Frontal cortex (tissue), 3 donors: ENCODE measurements at regions not wholly inside any gene's neighbourhood (a gene's known extent, or its start where the extent isn't known, plus 50 kb on each side); places are given as distances from the start of the nearest gene placed in this dataset.
"Not testable (repeated sequence)": the region's sequence is repeated elsewhere in the genome, so short reads cannot be mapped to it uniquely, and the experiment has no call there.

ENCODE experiments used
- DNase-seq, 2 donors: peaks; one replicate each; pipeline ENCODE4 v3.0.0; 2012; ENCODE audit warnings: low spot score in 2 of 2
- FAIRE-seq: peaks from 2 replicates; lab custom pipeline; 2012; peaks lifted over from hg19 to GRCh38; lab: Jason Lieb, UNC
- donor health status: control.
- donor health status: control.
- donor health status: control.

- FAIRE-seq (no peak), DNase-seq (no peak)
Observed at GRCh38 chr2:31748041-31748440, 167.3 kb upstream of the SRD5A2 start.

- DNase-seq (no peak), FAIRE-seq (no peak)
Observed at GRCh38 chr2:31739161-31739560, 158.4 kb upstream of the SRD5A2 start.

- DNase-seq (no peak), FAIRE-seq (no peak)
Observed at GRCh38 chr2:31736695-31737454, 156.1 kb upstream of the SRD5A2 start.

- FAIRE-seq, result no peak
- DNase-seq, result no peak
Observed at GRCh38 chr2:31735716-31736115, 155.0 kb upstream of the SRD5A2 start.

- FAIRE-seq, result no peak
- no peak for DNase-seq
Observed at GRCh38 chr2:31729442-31730092, 148.8 kb upstream of the SRD5A2 start.

GRCh38 chr2:31729065-31729439, 148.3 kb upstream of the SRD5A2 start:
- FAIRE-seq, result no peak
- DNase-seq, result no peak

GRCh38 chr2:31728406-31729064, 147.8 kb upstream of the SRD5A2 start:
- FAIRE-seq (no peak), DNase-seq (no peak)

GRCh38 chr2:31726457-31726856, 145.7 kb upstream of the SRD5A2 start:
- FAIRE-seq, result no peak
- no peak for DNase-seq

- DNase-seq, result no peak
- FAIRE-seq, result no peak
Observed at GRCh38 chr2:31725444-31725843, 144.7 kb upstream of the SRD5A2 start.

- DNase-seq, result no peak
- FAIRE-seq, result no peak
Observed at GRCh38 chr2:31711737-31712136, 131.0 kb upstream of the SRD5A2 start.

- FAIRE-seq, result no peak
- DNase-seq, result no peak
Observed at GRCh38 chr2:31710121-31710520, 129.4 kb upstream of the SRD5A2 start.

GRCh38 chr2:31707992-31708391, 127.3 kb upstream of the SRD5A2 start:
- FAIRE-seq (no peak), DNase-seq (no peak)

GRCh38 chr2:31704561-31705212, 123.9 kb upstream of the SRD5A2 start:
- DNase-seq, result no peak

GRCh38 chr2:31703253-31703652, 122.5 kb upstream of the SRD5A2 start:
- no peak for DNase-seq
- FAIRE-seq, result no peak

More at GRCh38 chr2:31704561-31705212, 123.9 kb upstream of the SRD5A2 start:
- no peak for FAIRE-seq

GRCh38 chr2:31698722-31699121, 118.0 kb upstream of the SRD5A2 start:
- DNase-seq, result no peak
- FAIRE-seq, result no peak

GRCh38 chr2:31696068-31696467, 115.3 kb upstream of the SRD5A2 start:
- no peak for DNase-seq
- FAIRE-seq, result no peak

GRCh38 chr2:31694444-31694843, 113.7 kb upstream of the SRD5A2 start:
- FAIRE-seq (no peak), DNase-seq (no peak)

- DNase-seq, result no peak
- no peak for FAIRE-seq
Observed at GRCh38 chr2:31693882-31694281, 113.1 kb upstream of the SRD5A2 start.

- no peak for FAIRE-seq
Observed at GRCh38 chr2:31688282-31688681, 107.5 kb upstream of the SRD5A2 start.

GRCh38 chr2:31683506-31683905, 102.8 kb upstream of the SRD5A2 start:
- not testable (repeated sequence) for FAIRE-seq, DNase-seq

More at GRCh38 chr2:31688282-31688681, 107.5 kb upstream of the SRD5A2 start:
- no peak for DNase-seq

- FAIRE-seq (no peak), DNase-seq (no peak)
Observed at GRCh38 chr2:31675485-31675901, 94.8 kb upstream of the SRD5A2 start.
